ENCODE measurements at regions not wholly inside any gene's neighbourhood (a gene's known extent, or its start where the extent isn't known, plus 50 kb on each side); places are given as distances from the start of the nearest gene placed in this dataset.

DNA sequence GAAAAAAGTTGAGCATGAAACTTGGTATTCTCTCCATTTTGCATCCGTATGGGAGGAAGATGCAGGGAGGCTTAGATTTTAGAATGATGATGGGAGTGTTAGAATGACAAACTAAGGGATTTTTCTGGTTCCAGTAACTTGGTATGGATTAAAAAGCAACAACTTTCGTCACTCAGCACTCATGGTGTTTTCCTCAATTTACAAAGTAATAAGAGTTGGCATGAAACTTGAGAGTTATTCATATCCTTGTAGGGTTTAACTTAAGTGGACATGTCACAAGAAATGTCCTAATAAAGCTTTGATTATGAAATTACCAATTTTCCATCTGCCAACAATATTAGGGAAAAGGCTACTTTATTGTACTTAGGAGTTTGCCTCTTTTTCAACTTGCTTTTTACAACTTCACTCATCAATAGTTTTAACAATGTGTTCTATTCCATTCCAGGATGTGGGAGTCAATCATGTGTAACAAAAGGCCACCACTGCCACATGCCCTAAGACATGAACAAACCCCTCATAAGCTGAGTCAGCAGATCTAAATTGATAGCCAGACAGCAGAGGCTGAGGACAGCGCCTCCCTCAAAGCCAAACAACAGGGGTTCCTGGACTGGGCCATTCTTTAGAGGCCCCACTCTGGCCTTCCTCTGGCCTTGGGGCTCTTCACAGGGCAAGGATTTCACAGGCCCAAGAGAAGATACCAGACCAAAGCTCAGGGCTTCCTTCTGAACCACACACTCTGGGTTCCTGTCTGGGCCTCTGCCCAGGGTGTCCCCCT lies 265.8 kb downstream of the TNS1 start (continued):
- TF ChIP-seq USF1 (IDR thresholded peaks at IDR 0.05; ENCODE audit: borderline replicate concordance, low read depth) = no peak
- TF ChIP-seq GATA2 (CRISPR knock-in tag; IDR thresholded peaks at IDR 0.05) = no peak
- TF ChIP-seq, protein P1, sequence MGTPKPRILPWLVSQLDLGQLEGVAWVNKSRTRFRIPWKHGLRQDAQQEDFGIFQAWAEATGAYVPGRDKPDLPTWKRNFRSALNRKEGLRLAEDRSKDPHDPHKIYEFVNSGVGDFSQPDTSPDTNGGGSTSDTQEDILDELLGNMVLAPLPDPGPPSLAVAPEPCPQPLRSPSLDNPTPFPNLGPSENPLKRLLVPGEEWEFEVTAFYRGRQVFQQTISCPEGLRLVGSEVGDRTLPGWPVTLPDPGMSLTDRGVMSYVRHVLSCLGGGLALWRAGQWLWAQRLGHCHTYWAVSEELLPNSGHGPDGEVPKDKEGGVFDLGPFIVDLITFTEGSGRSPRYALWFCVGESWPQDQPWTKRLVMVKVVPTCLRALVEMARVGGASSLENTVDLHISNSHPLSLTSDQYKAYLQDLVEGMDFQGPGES (IDR thresholded peaks at IDR 0.05; ENCODE audit: low read depth, low read length) = no peak
- TF ChIP-seq FOSL2 (IDR thresholded peaks at IDR 0.05; ENCODE audit: borderline replicate concordance, low read depth) = no peak
- TF ChIP-seq YY1 (IDR thresholded peaks at IDR 0.05; ENCODE audit: low read depth) = no peak
- no peak for TF ChIP-seq NFIC (IDR thresholded peaks at IDR 0.05; ENCODE audit: borderline replicate concordance)
- TF ChIP-seq RXRA (IDR thresholded peaks at IDR 0.05; ENCODE audit: borderline replicate concordance, low read depth) = no peak
- TF ChIP-seq ELF1 (IDR thresholded peaks at IDR 0.05) = no peak
- TF ChIP-seq TCF12 (IDR thresholded peaks at IDR 0.05) = no peak

GRCh38 chr2:217735899-217736298 lies 266.9 kb downstream of the TNS1 start:
- CTCF ChIA-PET = interaction anchor here (1.0 kb wide), 1 partner anchor 50 kb away, joined by 3 read pairs; no protein-coding TSS in a partner anchor
- H3K9ac ChIP-seq = no peak overlapping the region
- WGBS (ENCODE audit: low lambda C conversion rate) = 85% methylated on average over 3 of the region's 3 CpGs

More at GRCh38 chr2:217735899-217736298, 266.9 kb downstream of the TNS1 start:
- H3K9me2 ChIP-seq = no peaks in the 10 kb centered on the region
- H3K4me3 ChIP-seq (ENCODE audit: low read depth in 2 of 2, low read length in 1 of 2) = no peak overlapping the region
- no peak for DNase-seq
- no peaks in the 10 kb centered on the region for H3K79me2 ChIP-seq (ENCODE audit: insufficient read depth)
- H3K4me2 ChIP-seq = no peak overlapping the region
- POLR2A ChIA-PET = no interaction called here
- H3F3A ChIP-seq (replicated peaks; ENCODE audit: insufficient read depth) = peaks cover 7% of the 10 kb centered on the region
- H3K4me1 ChIP-seq (ENCODE audit: control insufficient read depth in 1 of 2, insufficient read depth in 2 of 2, low read depth in 1 of 2, low read length in 1 of 2) = peaks cover 16 to 25% of the 10 kb centered on the region in 2 experiments; a peak in 3 of 4 replicates
- no peak for TF ChIP-seq PBX3 (IDR thresholded peaks at IDR 0.05)
- TF ChIP-seq, protein P2, sequence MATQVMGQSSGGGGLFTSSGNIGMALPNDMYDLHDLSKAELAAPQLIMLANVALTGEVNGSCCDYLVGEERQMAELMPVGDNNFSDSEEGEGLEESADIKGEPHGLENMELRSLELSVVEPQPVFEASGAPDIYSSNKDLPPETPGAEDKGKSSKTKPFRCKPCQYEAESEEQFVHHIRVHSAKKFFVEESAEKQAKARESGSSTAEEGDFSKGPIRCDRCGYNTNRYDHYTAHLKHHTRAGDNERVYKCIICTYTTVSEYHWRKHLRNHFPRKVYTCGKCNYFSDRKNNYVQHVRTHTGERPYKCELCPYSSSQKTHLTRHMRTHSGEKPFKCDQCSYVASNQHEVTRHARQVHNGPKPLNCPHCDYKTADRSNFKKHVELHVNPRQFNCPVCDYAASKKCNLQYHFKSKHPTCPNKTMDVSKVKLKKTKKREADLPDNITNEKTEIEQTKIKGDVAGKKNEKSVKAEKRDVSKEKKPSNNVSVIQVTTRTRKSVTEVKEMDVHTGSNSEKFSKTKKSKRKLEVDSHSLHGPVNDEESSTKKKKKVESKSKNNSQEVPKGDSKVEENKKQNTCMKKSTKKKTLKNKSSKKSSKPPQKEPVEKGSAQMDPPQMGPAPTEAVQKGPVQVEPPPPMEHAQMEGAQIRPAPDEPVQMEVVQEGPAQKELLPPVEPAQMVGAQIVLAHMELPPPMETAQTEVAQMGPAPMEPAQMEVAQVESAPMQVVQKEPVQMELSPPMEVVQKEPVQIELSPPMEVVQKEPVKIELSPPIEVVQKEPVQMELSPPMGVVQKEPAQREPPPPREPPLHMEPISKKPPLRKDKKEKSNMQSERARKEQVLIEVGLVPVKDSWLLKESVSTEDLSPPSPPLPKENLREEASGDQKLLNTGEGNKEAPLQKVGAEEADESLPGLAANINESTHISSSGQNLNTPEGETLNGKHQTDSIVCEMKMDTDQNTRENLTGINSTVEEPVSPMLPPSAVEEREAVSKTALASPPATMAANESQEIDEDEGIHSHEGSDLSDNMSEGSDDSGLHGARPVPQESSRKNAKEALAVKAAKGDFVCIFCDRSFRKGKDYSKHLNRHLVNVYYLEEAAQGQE (IDR thresholded peaks at IDR 0.05; ENCODE audit: low read depth, low read length) = no peak
- no peak for TF ChIP-seq GATA2 (CRISPR knock-in tag; IDR thresholded peaks at IDR 0.05)
- no peak for TF ChIP-seq FOXJ3 (CRISPR knock-in tag; IDR thresholded peaks at IDR 0.05)
- TF ChIP-seq TAF1 (IDR thresholded peaks at IDR 0.05; ENCODE audit: borderline replicate concordance, low read depth, low read length) = no peak
- TF ChIP-seq FOSL2 (IDR thresholded peaks at IDR 0.05; ENCODE audit: borderline replicate concordance, low read depth) = no peak
- TF ChIP-seq EP300 (IDR thresholded peaks at IDR 0.05; ENCODE audit: borderline replicate concordance in 1 of 2, low read depth in 1 of 2, low read length in 1 of 2) = no peak; a peak in 1 of 4 replicates
- no peak for TF ChIP-seq FOXM1 (IDR thresholded peaks at IDR 0.05; ENCODE audit: low read depth)
- TF ChIP-seq SMC3 (IDR thresholded peaks at IDR 0.05; ENCODE audit: low read depth, low read length) = no peak
- no peak for TF ChIP-seq EZH2phosphoT487 (IDR thresholded peaks at IDR 0.05; ENCODE audit: borderline replicate concordance, low read depth)
- H3K9me3 ChIP-seq = no peaks in the 10 kb centered on the region
- H2AFZ ChIP-seq (ENCODE audit: low read depth) = no peak overlapping the region
- H3K27me3 ChIP-seq (ENCODE audit: insufficient read depth) = no peaks in the 10 kb centered on the region
- no peaks in the 10 kb centered on the region for H4K20me1 ChIP-seq (ENCODE audit: insufficient read depth)
- H3K36me3 ChIP-seq (replicated peaks in 1 of 2; ENCODE audit: control insufficient read depth in 1 of 2, insufficient read depth in 2 of 2, low read length in 1 of 2) = no peaks in the 10 kb centered on the region
- peak overlapping the region in 1 of 2 experiments; percentile 50; a peak in 1 of 4 replicates for H3K27ac ChIP-seq (ENCODE audit: low read depth in 2 of 2, low read length in 1 of 2)
